SK-N-MC (cell line): ENCODE measurements at regions not wholly inside any gene's neighbourhood (a gene's known extent, or its start where the extent isn't known, plus 50 kb on each side); places are given as distances from the start of the nearest gene placed in this dataset.

Source experiments
- EZH2 ChIP-seq: fragments of 200-600 bp; sonication (generic); IDR thresholded peaks from one replicate; pipeline ENCODE4 v1.6.1; 2017; ENCODE audit warnings: antibody characterized with exemption
- FOXP2 ChIP-seq: optimal IDR thresholded peaks from 2 replicates; pipeline ENCODE3; 2011; ENCODE audit warnings: mild to moderate bottlenecking, moderate library complexity; ENCODE audit not compliant: insufficient read depth; ENCODE audit errors: extremely low read length, control extremely low read depth
- POLR2AphosphoS5 ChIP-seq: IDR thresholded peaks from 2 replicates; pipeline ENCODE4 v1.6.1; 2012; ENCODE audit warnings: mild to moderate bottlenecking, low read depth, low read length, borderline replicate concordance

- TF ChIP-seq EZH2 (no peak), POLR2AphosphoS5 (no peak), FOXP2 (no peak)
Observed at GRCh38 chr19:31168106-31168625, 181.1 kb downstream of the TSHZ3 start.
